Fibroblast of mammary gland (primary cell): ENCODE measurements at regions not wholly inside any gene's neighbourhood (a gene's known extent, or its start where the extent isn't known, plus 50 kb on each side); places are given as distances from the start of the nearest gene placed in this dataset.

Source experiments
- DNase-seq: peaks from one replicate; pipeline ENCODE4 v3.0.0-alpha.2; 2010; ENCODE audit warnings: low read depth
- H3K4me3 ChIP-seq: 2 replicates; pipeline ENCODE4 v1.5.1; 2011; ENCODE audit warnings: low read depth, mild to moderate bottlenecking, low read length, moderate library complexity; ENCODE audit not compliant: control insufficient read depth
- CTCF ChIP-seq: conservative IDR thresholded peaks from 2 replicates; pipeline ENCODE4 v1.5.1; 2011; ENCODE audit warnings: low read depth, low read length, inconsistent platforms; ENCODE audit not compliant: control insufficient read depth, insufficient read depth

DNA sequence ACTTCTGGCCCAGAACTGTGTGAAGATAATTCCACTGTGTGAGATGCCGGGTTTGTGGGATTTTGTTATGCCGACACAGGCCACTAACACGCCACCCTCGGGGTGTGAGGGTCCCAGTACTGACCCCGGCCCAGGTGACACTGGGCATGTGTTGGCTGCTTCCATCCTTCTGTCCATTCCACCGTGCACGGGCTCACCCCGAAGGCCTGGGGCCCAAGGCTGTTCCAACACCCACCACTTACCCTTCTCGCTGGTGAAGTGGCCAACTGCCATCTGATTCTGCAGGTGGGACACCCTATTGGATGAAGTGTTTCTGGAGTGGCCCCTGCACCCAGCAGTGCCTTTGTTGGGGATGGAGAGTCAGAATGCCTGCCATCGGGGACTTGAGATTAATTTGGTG, 1307.5 kb downstream of the BRD1 start:
- no peak overlapping the region for H3K4me3 ChIP-seq
- DNase-seq, result no peak
- TF ChIP-seq CTCF, result no peak

DNA sequence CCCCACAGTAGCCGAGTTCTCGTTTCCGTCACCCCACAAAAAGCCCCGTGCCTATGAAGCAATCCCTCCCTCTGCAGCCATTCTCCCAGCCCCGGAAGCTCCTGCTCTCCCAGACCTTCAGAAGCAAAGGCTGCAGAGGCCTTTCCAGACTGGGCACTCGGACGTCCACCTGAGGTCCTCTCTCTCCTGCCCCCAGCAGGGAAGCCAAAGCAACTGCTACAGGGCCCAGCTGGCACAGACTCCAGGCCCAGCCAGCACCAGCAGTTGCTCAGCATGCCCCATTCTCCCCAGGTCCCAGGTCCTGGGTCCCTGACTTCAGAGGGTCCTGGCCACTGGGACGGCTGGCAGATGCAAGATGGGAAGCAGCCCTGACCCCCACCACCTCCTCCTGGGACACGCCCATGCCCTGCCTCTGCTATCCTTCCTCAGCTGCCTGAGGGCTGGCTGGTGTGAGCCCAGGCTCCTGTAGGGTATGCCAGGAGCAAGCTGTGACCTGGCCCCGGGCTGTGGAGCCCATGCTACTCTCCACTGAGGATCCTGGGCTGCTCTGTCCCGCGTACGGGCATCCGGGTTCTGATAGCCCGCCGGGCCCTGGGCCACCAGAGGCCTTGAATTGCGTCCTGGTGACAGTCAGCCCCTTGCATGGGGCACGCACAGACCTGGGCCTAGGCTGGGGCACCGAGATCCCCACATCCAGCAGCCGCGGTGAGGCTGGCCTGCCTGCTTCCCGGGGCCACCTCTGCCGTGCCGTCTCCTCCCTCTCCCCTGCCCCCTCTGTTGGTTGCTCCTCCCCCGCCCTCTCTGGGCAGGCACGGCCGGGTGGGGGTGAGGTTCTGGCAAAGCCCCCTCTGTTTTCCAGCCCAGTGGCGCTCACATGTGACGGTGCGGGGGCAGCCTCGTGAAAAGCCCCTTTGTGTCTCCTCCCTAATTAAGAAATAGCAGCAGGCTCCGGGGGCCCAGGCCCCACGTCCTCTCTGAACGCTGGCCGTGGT, 1310.3 kb downstream of the BRD1 start:
- no peak for TF ChIP-seq CTCF
- DNase-seq, result no peak
- no peak overlapping the region for H3K4me3 ChIP-seq

GRCh38 chr22:48516571-48516970, 1311.1 kb downstream of the BRD1 start:
- DNase-seq, result no peak
- TF ChIP-seq CTCF, result no peak
- no peak overlapping the region for H3K4me3 ChIP-seq

- TF ChIP-seq CTCF, result no peak
- no peak overlapping the region for H3K4me3 ChIP-seq
- DNase-seq, result no peak
These were observed 1312.0 kb downstream of the BRD1 start for GRCh38 chr22:48515571-48516200.

DNA sequence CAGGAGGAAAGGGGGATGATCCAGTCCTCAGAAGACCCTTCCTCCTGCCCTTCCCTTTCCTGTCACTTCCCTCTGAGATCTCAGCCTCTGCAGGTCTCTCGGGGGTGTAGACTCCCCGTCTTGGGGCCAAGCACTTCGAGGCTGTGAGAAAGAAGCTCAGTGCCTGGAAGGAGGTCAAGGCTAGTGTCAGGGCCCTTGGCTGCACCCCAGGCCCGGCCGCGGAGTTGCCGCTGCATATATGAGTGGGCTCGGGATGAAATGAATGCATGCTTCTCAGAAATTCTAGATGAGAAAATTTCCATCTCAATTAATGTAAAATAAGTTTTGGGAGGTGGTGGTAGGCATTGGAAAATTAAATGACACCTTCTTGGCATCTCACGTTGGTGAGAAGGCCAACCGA, 1313.7 kb downstream of the BRD1 start:
- no peak for DNase-seq
- no peak overlapping the region for H3K4me3 ChIP-seq
- no peak for TF ChIP-seq CTCF

DNA sequence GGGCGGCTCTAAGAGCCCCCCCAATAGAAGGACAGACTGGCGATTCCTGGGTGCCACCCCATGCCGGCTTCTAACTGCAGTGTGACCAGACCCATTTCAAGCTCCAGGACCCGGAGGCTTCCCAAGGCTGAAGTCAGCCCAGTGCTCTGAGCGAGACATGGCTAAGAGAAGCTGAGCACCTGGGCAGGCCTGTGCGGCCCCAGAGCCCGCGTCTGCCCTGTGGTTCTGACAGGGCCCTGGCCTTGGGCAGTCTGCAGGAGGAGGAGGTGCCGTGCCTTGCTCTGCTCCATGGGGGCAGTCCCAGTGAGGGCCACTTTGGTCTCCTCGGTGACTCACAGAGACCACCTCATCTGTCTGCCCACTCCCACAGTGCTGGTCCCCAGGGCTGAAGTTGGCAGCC, 1314.2 kb downstream of the BRD1 start:
- no peak for DNase-seq
- no peak for TF ChIP-seq CTCF
- H3K4me3 ChIP-seq, result no peak overlapping the region
